ENCODE measurements at regions not wholly inside any gene's neighbourhood (a gene's known extent, or its start where the extent isn't known, plus 50 kb on each side); places are given as distances from the start of the nearest gene placed in this dataset.

GRCh38 chr20:19130613-19130984 lies 81.8 kb upstream of the SLC24A3 start:
- Histone ChIP-seq H3K27me3 (ENCODE audit: control insufficient read depth in 2 of 2, insufficient read depth in 2 of 2, low read length in 2 of 2) (no peaks in the 10 kb centered on the region), H3K9me1 (ENCODE audit: control insufficient read depth, insufficient read depth, low read length) (no peaks in the 10 kb centered on the region), H3K27ac (ENCODE audit: extremely low read depth, low read depth, low read length) (no peak overlapping the region), H3K9me3 (replicated peaks; ENCODE audit: control insufficient read depth, insufficient read depth, low read depth, low read length) (no peaks in the 10 kb centered on the region), H3K4me1 (replicated peaks in 1 of 2; ENCODE audit: control insufficient read depth in 2 of 2, insufficient read depth in 2 of 2, low read length in 2 of 2) (no peaks in the 10 kb centered on the region), H3K79me2 (ENCODE audit: control insufficient read depth, insufficient read depth, low read length) (no peaks in the 10 kb centered on the region), H2AFZ (ENCODE audit: low read depth, low read length) (no peak overlapping the region), H3K4me2 (ENCODE audit: insufficient read depth, low read length) (no peak overlapping the region), H3K36me3 (ENCODE audit: control insufficient read depth, insufficient read depth, low read length) (no peaks in the 10 kb centered on the region), H3K9ac (ENCODE audit: insufficient read depth in 1 of 2, low read depth in 2 of 2, low read length in 2 of 2) (no peak overlapping the region), H4K20me1 (replicated peaks; ENCODE audit: control insufficient read depth, insufficient read depth, low read length) (no peaks in the 10 kb centered on the region), H3K4me3 (no peak overlapping the region)
- CTCF ChIA-PET (ENCODE audit: low intra/inter-chr PET ratio) = no interaction called here
- no peak for ATAC-seq
- no TSS peak for BruUV-seq (replicated peaks)
- no peak for DNase-seq (ENCODE audit: extremely low read depth in 1 of 4, low spot score in 3 of 4)
- in situ Hi-C loops (cut with MboI) (no loop called here), intact Hi-C loops (cut with micrococcal nuclease) (no loop called here)
- FAIRE-seq = no peak
- POLR2A ChIA-PET = no interaction called here
- TF ChIP-seq, protein P1, sequence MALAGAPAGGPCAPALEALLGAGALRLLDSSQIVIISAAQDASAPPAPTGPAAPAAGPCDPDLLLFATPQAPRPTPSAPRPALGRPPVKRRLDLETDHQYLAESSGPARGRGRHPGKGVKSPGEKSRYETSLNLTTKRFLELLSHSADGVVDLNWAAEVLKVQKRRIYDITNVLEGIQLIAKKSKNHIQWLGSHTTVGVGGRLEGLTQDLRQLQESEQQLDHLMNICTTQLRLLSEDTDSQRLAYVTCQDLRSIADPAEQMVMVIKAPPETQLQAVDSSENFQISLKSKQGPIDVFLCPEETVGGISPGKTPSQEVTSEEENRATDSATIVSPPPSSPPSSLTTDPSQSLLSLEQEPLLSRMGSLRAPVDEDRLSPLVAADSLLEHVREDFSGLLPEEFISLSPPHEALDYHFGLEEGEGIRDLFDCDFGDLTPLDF (CRISPR knock-in tag; IDR thresholded peaks at IDR 0.05) = no peak
- TF ChIP-seq SMARCA5 (IDR thresholded peaks at IDR 0.05) = no peak
- TF ChIP-seq SMARCE1 (IDR thresholded peaks at IDR 0.05) = no peak
- TF ChIP-seq PHF8 (IDR thresholded peaks at IDR 0.05; ENCODE audit: borderline replicate concordance, low read length) = no peak
- no peak for TF ChIP-seq ZNF23 (CRISPR knock-in tag; IDR thresholded peaks at IDR 0.05)
- no peak for TF ChIP-seq SREBF2 (CRISPR knock-in tag; IDR thresholded peaks at IDR 0.05)
- no peak for TF ChIP-seq NR2C1 (IDR thresholded peaks at IDR 0.05)
- no peak for TF ChIP-seq NR2C1 (tag; IDR thresholded peaks at IDR 0.05)
- TF ChIP-seq ZNF512 (tag; IDR thresholded peaks at IDR 0.05) = no peak
- no peak for TF ChIP-seq ADNP (tag; IDR thresholded peaks at IDR 0.05)
- no peak for TF ChIP-seq L3MBTL2 (IDR thresholded peaks at IDR 0.05)
- no peak for TF ChIP-seq ZNF282 (CRISPR knock-in tag; IDR thresholded peaks at IDR 0.05)
- TF ChIP-seq CBX5 (IDR thresholded peaks at IDR 0.05; ENCODE audit: borderline replicate concordance, low read depth) = no peak
- TF ChIP-seq JUN (IDR thresholded peaks at IDR 0.05; ENCODE audit: borderline replicate concordance, low read depth, low read length) = no peak
- TF ChIP-seq JUN (CRISPR knock-in tag; IDR thresholded peaks at IDR 0.05; ENCODE audit: borderline replicate concordance) = no peak
- no peak for TF ChIP-seq ATF1 (CRISPR knock-in tag; IDR thresholded peaks at IDR 0.05)
- no peak for TF ChIP-seq ATF1 (tag; IDR thresholded peaks at IDR 0.05)
- no peak for TF ChIP-seq NR0B1 (IDR thresholded peaks at IDR 0.05; ENCODE audit: partially characterized antibody)
- TF ChIP-seq SMC3 (conservative IDR thresholded peaks at IDR 0.05; ENCODE audit: insufficient read depth, low read depth, low read length) = no peak
- TF ChIP-seq RBM17 (IDR thresholded peaks at IDR 0.05; ENCODE audit: borderline replicate concordance, low read depth, low read length) = no peak
- 0% methylated on average over 4 of the region's 4 CpGs for WGBS (ENCODE audit: insufficient coverage, low coverage, missing lambda C conversion rate)
